CD4-positive, alpha-beta T cell (primary cell): ENCODE measurements at regions not wholly inside any gene's neighbourhood (a gene's known extent, or its start where the extent isn't known, plus 50 kb on each side); places are given as distances from the start of the nearest gene placed in this dataset.

ENCODE experiments used
- ATAC-seq: fragments of 200-7000 bp; cut with Tn5 transposase; one replicate; pipeline ENCODE4 v1.10.0; 2022; ENCODE audit warnings: mild to moderate bottlenecking; ENCODE audit not compliant: poor library complexity
- CTCF ChIA-PET: fragments of 350-600 bp; sonication (Branson Sonifier 250); formaldehyde crosslinking; loops from one replicate; lab custom pipeline; 2021; ENCODE audit warnings: antibody characterized with exemption, inconsistent platforms; lab: Charles Lee
- POLR2A ChIA-PET: fragments of 350-600 bp; sonication (Branson Sonifier 250); formaldehyde crosslinking; loops from one replicate; lab custom pipeline; 2021; ENCODE audit warnings: antibody characterized with exemption, inconsistent platforms; lab: Charles Lee
- DNase-seq, 14 experiments: peaks; one replicate each; pipeline ENCODE4 v3.0.0-alpha.2; 2013 to 2020; ENCODE audit warnings: mixed read lengths in 2 of 14
- H3K27ac ChIP-seq, 2 donors: one replicate each; pipeline versions ENCODE4 v1.5.1 to v1.7.0; 2013; ENCODE audit warnings: low read length in 2 of 2, low read depth in 1 of 2, mild to moderate bottlenecking in 1 of 2
- H3K27me3 ChIP-seq, 2 experiments: 1 replicate in 1 of 2; 2 replicates in 1 of 2; pipeline versions ENCODE4 v1.6.1 to v1.7.0; 2013; ENCODE audit warnings: low read length in 2 of 2, control low read depth in 1 of 2, mild to moderate bottlenecking in 1 of 2, moderate library complexity in 1 of 2; ENCODE audit not compliant: insufficient read depth in 2 of 2, control insufficient read depth in 1 of 2
- H3K36me3 ChIP-seq: one replicate; pipeline ENCODE4 v1.6.1; 2013; ENCODE audit warnings: low read length, control low read depth; ENCODE audit not compliant: insufficient read depth
- H3K4me1 ChIP-seq: one replicate; pipeline ENCODE4 v1.6.1; 2013; ENCODE audit warnings: low read length, control low read depth; ENCODE audit not compliant: insufficient read depth
- H3K4me3 ChIP-seq: one replicate; pipeline ENCODE4 v1.5.1; 2013; ENCODE audit warnings: mild to moderate bottlenecking, low read length, moderate library complexity
- H3K9me3 ChIP-seq, 2 experiments: 1 replicate in 1 of 2; 2 replicates in 1 of 2; pipeline versions ENCODE4 v1.6.1 to v1.7.0; 2013; ENCODE audit warnings: low read length in 2 of 2, mild to moderate bottlenecking in 2 of 2, control low read depth in 1 of 2, moderate library complexity in 1 of 2; ENCODE audit not compliant: control insufficient read depth in 1 of 2, insufficient read depth in 1 of 2
- H3K27ac Mint-ChIP-seq: one replicate; pipeline ENCODE4 v1.8.0; 2020; ENCODE audit warnings: mixed read lengths
- H3K27me3 Mint-ChIP-seq: one replicate; pipeline ENCODE4 v1.8.0; 2021; ENCODE audit warnings: mixed read lengths
- H3K36me3 Mint-ChIP-seq: one replicate; pipeline ENCODE4 v1.8.0; 2021; ENCODE audit warnings: low read depth, mixed read lengths
- H3K4me1 Mint-ChIP-seq: one replicate; pipeline ENCODE4 v1.8.0; 2021; ENCODE audit warnings: low read depth, mixed read lengths
- H3K4me3 Mint-ChIP-seq: one replicate; pipeline ENCODE4 v1.8.0; 2020; ENCODE audit warnings: mild to moderate bottlenecking, mixed read lengths
- H3K9me3 Mint-ChIP-seq: one replicate; pipeline ENCODE4 v1.8.0; 2020; ENCODE audit warnings: mixed read lengths
- CTCF ChIP-seq: fragments of 200-600 bp; IDR thresholded peaks from one replicate; pipeline ENCODE4 v1.8.0; 2022; ENCODE audit warnings: antibody characterized with exemption, mild to moderate bottlenecking
- intact Hi-C, 2 experiments: fragments of 100-400 bp; cut with DNase I in 1 of 2; cut with micrococcal nuclease in 1 of 2; formaldehyde crosslinking; loops; one replicate each; pipeline versions ENCODE4 v1.15.1 to v1.9.0; 2023 to 2025; cut with DNase I, micrococcal nuclease

GRCh38 chr15:62945760-62946159 is 96.8 kb upstream of the TPM1 start:
- POLR2A ChIA-PET, result no interaction called here
- no peak for TF ChIP-seq CTCF
- Histone ChIP-seq H3K36me3 (no peaks in the 10 kb centered on the region), H3K27me3 (peaks cover 2 to 19% of the 10 kb centered on the region in 2 experiments), H3K4me1 (no peaks in the 10 kb centered on the region), H3K9me3 (no peaks in the 10 kb centered on the region), H3K4me3 (no peak overlapping the region), H3K27ac (no peak overlapping the region)
- Mint-ChIP-seq H3K27ac (no peak overlapping the region), H3K27me3 (peaks cover 67% of the 10 kb centered on the region), H3K36me3 (no peaks in the 10 kb centered on the region), H3K4me3 (no peak overlapping the region), H3K9me3 (no peaks in the 10 kb centered on the region), H3K4me1 (no peaks in the 10 kb centered on the region)
- intact Hi-C loops, result no loop called here
- DNase-seq (no peak), ATAC-seq (no peak)
- CTCF ChIA-PET, result no interaction called here

GRCh38 chr15:62946940-62947339 is 95.6 kb upstream of the TPM1 start:
- Histone ChIP-seq H3K27me3 (peaks cover 0 to 19% of the 10 kb centered on the region in 2 experiments), H3K4me1 (no peaks in the 10 kb centered on the region), H3K36me3 (no peaks in the 10 kb centered on the region), H3K27ac (no peak overlapping the region), H3K4me3 (no peak overlapping the region), H3K9me3 (no peaks in the 10 kb centered on the region)
- ChIA-PET POLR2A (no interaction called here), CTCF (no interaction called here)
- ATAC-seq, result no peak
- H3K27ac Mint-ChIP-seq, result no peak overlapping the region
- intact Hi-C loops, result no loop called here
- DNase-seq, result no peak
- no peak overlapping the region for H3K4me3 Mint-ChIP-seq
- TF ChIP-seq CTCF, result no peak
- no peaks in the 10 kb centered on the region for H3K36me3 Mint-ChIP-seq
- no peaks in the 10 kb centered on the region for H3K9me3 Mint-ChIP-seq
- peaks cover 71% of the 10 kb centered on the region for H3K27me3 Mint-ChIP-seq
- H3K4me1 Mint-ChIP-seq, result no peaks in the 10 kb centered on the region

DNA sequence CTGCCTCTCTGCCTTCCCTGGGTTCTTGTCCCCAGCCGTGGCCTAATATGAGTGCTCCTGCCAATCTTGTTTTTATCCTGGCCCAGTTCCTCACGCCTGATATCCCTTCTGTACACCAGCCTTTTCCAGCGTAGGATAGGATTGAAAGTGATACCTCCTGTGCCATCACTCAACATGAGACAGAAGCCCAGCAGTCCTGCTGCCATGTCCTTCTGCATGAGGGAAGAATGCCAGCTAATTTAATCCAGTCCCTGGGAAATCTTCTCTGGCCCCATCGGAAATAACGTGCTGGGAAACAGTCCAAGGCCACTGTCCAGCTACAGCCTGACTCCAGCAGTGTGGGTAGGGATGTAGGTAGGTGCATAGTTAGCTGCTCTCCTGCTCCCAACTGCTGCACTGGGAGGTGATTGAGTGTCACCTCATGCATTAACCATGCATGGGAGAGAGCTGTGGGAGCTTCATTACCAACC is 92.0 kb upstream of the TPM1 start:
- DNase-seq (no peak), ATAC-seq (no peak)
- peaks cover 71% of the 10 kb centered on the region for H3K27me3 Mint-ChIP-seq
- no peaks in the 10 kb centered on the region for H3K4me1 Mint-ChIP-seq
- CTCF ChIA-PET, result no interaction called here
- Histone ChIP-seq H3K9me3 (no peaks in the 10 kb centered on the region), H3K36me3 (no peaks in the 10 kb centered on the region), H3K27me3 (peaks cover 0 to 23% of the 10 kb centered on the region in 2 experiments), H3K4me1 (no peaks in the 10 kb centered on the region), H3K27ac (no peak overlapping the region), H3K4me3 (no peak overlapping the region)
- no peaks in the 10 kb centered on the region for H3K36me3 Mint-ChIP-seq
- POLR2A ChIA-PET, result no interaction called here
- no peak overlapping the region for H3K27ac Mint-ChIP-seq
- no peak overlapping the region for H3K4me3 Mint-ChIP-seq
- no peak for TF ChIP-seq CTCF
- H3K9me3 Mint-ChIP-seq, result no peaks in the 10 kb centered on the region
- intact Hi-C loops, result no loop called here
